ENCODE measurements at regions not wholly inside any gene's neighbourhood (a gene's known extent, or its start where the extent isn't known, plus 50 kb on each side); places are given as distances from the start of the nearest gene placed in this dataset.

DNA sequence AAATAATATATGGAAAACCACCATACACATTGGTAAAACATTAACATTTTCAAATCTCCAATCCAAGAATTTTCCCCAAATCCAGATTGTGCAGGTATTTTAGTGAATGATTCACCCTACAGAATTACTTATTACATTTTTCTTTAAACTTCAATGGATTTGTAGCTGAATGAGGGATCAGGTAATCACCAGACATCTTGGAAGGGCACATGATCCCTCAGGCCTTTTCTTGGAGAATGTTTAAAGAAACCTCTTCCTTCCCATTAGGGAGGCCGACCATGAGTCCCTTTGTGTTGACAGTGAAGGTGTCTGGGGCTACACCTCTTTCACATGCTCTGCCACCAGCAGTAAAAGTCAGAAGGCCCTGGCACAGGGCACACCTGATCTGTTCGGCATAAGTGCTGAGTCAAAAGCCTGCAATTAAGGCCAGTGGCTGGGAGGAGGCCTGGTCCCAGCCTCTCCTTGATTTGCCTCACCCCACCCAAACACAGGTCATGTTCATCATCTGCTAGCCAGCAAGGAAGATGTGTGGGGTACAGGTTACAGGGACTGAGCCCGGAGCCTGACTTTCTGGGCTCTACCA, 207.7 kb downstream of the SNX10 start:
- Histone ChIP-seq H3K36me3 (no peaks in the 10 kb centered on the region), H3K4me1 (no peaks in the 10 kb centered on the region), H3K9me3 (no peaks in the 10 kb centered on the region), H3K4me3 (no peak overlapping the region), H3K27ac (no peak overlapping the region), H3K27me3 (peaks cover 0 to 20% (median 0%) of the 10 kb centered on the region in 7 donors)
- TF ChIP-seq, protein P1, sequence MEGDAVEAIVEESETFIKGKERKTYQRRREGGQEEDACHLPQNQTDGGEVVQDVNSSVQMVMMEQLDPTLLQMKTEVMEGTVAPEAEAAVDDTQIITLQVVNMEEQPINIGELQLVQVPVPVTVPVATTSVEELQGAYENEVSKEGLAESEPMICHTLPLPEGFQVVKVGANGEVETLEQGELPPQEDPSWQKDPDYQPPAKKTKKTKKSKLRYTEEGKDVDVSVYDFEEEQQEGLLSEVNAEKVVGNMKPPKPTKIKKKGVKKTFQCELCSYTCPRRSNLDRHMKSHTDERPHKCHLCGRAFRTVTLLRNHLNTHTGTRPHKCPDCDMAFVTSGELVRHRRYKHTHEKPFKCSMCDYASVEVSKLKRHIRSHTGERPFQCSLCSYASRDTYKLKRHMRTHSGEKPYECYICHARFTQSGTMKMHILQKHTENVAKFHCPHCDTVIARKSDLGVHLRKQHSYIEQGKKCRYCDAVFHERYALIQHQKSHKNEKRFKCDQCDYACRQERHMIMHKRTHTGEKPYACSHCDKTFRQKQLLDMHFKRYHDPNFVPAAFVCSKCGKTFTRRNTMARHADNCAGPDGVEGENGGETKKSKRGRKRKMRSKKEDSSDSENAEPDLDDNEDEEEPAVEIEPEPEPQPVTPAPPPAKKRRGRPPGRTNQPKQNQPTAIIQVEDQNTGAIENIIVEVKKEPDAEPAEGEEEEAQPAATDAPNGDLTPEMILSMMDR (IDR thresholded peaks at IDR 0.05), result no peak
- intact Hi-C loops (cut with DNase I), result loop anchor here in 1 of 10 donors (2.0 kb wide), 1 partner anchor 121 kb away; no protein-coding TSS in a partner anchor
- ATAC-seq, result no peak
- no peak for DNase-seq
- 91 to 93% methylated on average over 3 of the region's 3 CpGs for WGBS, 2 donors

DNA sequence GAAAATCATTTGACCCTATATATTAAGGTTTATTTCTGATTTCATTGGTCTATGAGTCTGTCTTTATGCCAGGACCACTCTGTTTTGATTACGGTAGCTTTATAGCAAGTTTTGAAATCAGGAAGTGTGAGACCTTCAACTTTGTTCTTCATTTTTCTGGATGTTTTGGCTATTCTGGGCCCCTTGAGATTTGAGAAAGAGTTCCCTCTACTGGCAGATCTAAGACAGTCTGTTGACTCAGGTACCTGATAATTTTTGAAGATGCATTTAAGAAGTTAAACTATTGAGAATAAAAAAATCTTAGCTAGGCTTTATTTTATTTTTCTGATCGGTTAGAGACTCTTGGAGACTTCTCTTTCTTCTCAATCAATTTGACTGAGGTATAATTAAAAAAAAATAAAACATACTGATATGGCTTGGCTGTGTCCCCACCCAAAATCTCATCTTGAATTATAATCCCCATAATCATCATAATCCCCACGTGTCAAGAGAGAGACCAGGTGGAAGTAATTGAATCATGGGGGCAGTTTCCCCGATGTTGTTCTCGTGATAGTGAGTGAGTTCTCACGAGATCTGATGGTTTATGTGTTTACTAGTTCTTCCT, 209.2 kb downstream of the SNX10 start:
- Histone ChIP-seq H3K9me3 (no peaks in the 10 kb centered on the region), H3K4me3 (no peak overlapping the region), H3K4me1 (no peaks in the 10 kb centered on the region), H3K27me3 (peaks cover 0 to 22% (median 7%) of the 10 kb centered on the region in 7 donors), H3K36me3 (no peaks in the 10 kb centered on the region), H3K27ac (no peak overlapping the region)
- intact Hi-C loops (cut with DNase I), result loop anchor here in 3 of 10 donors (5.0 to 10.0 kb wide), 3 partner anchors 116 to 126 kb away; no protein-coding TSS in a partner anchor
- ATAC-seq (no peak), DNase-seq (no peak)
- WGBS, 2 donors, result 57 to 61% methylated on average over 6 of the region's 6 CpGs
- TF ChIP-seq, protein P1 (IDR thresholded peaks at IDR 0.05), result peak in 7 of 9 donors; percentile 14 to 54 (median 30)

DNA sequence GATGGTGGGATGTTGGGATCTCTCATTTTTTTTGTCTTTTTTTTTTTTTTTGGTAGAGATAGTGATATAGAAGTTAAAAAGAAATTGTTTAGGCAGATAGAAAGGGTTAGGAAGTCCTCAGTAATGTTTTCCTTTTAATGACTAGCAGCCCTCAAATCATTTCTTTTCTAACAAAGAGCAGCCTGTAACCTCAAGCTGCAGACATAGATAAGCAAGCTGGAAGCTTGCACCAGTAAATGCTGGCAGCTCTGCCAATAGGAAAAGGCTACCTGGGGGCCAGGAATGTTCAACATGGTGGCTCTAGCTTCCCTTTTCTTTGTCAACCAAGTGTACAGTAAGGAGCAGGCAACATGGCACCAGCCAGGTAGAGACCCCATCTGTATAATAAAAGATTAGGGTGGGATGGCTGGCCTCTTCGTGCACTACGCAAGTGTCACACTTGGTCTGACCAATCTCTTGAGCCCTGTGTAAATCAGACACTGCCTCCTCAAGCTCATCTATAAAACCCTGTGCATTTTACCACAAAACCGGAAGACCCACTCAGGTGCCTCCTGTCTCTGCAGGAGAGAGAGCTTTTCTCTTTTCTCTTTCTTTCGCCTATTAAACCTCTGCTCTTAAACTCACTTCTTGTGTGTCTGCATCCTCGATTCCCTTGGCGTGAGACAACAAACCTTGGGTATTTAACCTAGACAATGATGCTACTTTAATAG, 212.9 kb downstream of the SNX10 start:
- intact Hi-C loops (cut with DNase I), result loop anchor here in 3 of 10 donors (5.0 to 10.0 kb wide), 3 partner anchors 120 to 130 kb away; no protein-coding TSS in a partner anchor
- H3K27me3 ChIP-seq, result peaks cover 0 to 34% (median 7%) of the 10 kb centered on the region in 7 donors
- ATAC-seq (no peak), DNase-seq (no peak)
- H3K4me1 ChIP-seq, result no peaks in the 10 kb centered on the region
- H3K4me3 ChIP-seq, result no peak overlapping the region
- no peak overlapping the region for H3K27ac ChIP-seq
- no peaks in the 10 kb centered on the region for H3K36me3 ChIP-seq
- TF ChIP-seq, protein P1 (IDR thresholded peaks at IDR 0.05), result no peak
- H3K9me3 ChIP-seq, result no peaks in the 10 kb centered on the region
- 92 to 95% methylated on average over 6 of the region's 6 CpGs for WGBS, 2 donors

DNA sequence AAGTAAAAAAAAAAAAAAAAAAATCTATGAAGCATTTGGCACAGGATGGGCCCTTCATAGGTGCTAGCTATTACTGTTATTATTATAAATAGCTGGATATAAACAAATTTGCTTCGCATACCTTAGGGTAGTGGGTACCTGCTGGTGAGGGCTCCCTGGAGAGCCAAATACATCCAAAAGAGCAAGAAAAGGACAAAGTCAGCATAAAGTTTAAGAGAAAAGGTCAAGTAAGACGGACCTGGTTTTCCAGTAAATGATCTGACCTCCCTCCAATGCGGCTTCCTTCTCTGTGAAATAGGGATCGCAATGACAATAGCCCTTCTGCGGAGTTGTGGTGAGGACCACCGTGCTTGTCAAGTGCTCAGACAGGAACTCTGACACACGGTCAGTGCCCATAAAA, 214.5 kb downstream of the SNX10 start:
- intact Hi-C loops (cut with DNase I), result loop anchor here in 2 of 10 donors (10.0 kb wide), 2 partner anchors 121 to 131 kb away; no protein-coding TSS in a partner anchor

More for the DNA sequence above, 214.5 kb downstream of the SNX10 start:
- peaks cover 0 to 6% (median 0%) of the 10 kb centered on the region in 11 donors for H3K9me3 ChIP-seq
- TF ChIP-seq, protein P1 (IDR thresholded peaks at IDR 0.05), result no peak
- DNase-seq, result no peak
- 87 to 91% methylated on average over 7 of the region's 7 CpGs for WGBS, 2 donors
- H3K4me3 ChIP-seq, result no peak overlapping the region
- no peaks in the 10 kb centered on the region for H3K36me3 ChIP-seq
- no peaks in the 10 kb centered on the region for H3K4me1 ChIP-seq
- H3K27ac ChIP-seq, result no peak overlapping the region
- no peak for ATAC-seq
- H3K27me3 ChIP-seq, result peaks cover 0 to 34% (median 13%) of the 10 kb centered on the region in 7 donors

Measured in heart right ventricle (tissue), 16 donors.